BLaER1 (cell line): ENCODE measurements at regions not wholly inside any gene's neighbourhood (a gene's known extent, or its start where the extent isn't known, plus 50 kb on each side); places are given as distances from the start of the nearest gene placed in this dataset.

Experiments used
- H3K27ac ChIP-seq: shearing (Covaris generic); formaldehyde crosslinking; 2 replicates; pipeline ENCODE4 v1.8.1; 2022
- H3K27me3 ChIP-seq: shearing (Covaris generic); formaldehyde crosslinking; 2 replicates; pipeline ENCODE4 v1.8.1; 2022
- H3K36me3 ChIP-seq: shearing (Covaris generic); formaldehyde crosslinking; 2 replicates; pipeline ENCODE4 v1.8.1; 2022
- H3K4me1 ChIP-seq: shearing (Covaris generic); formaldehyde crosslinking; 2 replicates; pipeline ENCODE4 v1.8.1; 2022
- H3K4me2 ChIP-seq: shearing (Covaris generic); formaldehyde crosslinking; 2 replicates; pipeline ENCODE4 v1.8.1; 2022
- H3K4me3 ChIP-seq: shearing (Covaris generic); formaldehyde crosslinking; 2 replicates; pipeline ENCODE4 v1.8.1; 2022
- H3K9ac ChIP-seq: shearing (Covaris generic); formaldehyde crosslinking; 2 replicates; pipeline ENCODE4 v1.8.1; 2022
- H3K9me3 ChIP-seq: shearing (Covaris generic); formaldehyde crosslinking; 2 replicates; pipeline ENCODE4 v1.8.1; 2022
- H4K20me1 ChIP-seq: shearing (Covaris generic); formaldehyde crosslinking; 2 replicates; pipeline ENCODE4 v1.8.1; 2022
- Cebpa-rat ChIP-seq: shearing (Covaris generic); IDR thresholded peaks from 2 replicates; pipeline ENCODE4 v1.8.1; 2022

DNA sequence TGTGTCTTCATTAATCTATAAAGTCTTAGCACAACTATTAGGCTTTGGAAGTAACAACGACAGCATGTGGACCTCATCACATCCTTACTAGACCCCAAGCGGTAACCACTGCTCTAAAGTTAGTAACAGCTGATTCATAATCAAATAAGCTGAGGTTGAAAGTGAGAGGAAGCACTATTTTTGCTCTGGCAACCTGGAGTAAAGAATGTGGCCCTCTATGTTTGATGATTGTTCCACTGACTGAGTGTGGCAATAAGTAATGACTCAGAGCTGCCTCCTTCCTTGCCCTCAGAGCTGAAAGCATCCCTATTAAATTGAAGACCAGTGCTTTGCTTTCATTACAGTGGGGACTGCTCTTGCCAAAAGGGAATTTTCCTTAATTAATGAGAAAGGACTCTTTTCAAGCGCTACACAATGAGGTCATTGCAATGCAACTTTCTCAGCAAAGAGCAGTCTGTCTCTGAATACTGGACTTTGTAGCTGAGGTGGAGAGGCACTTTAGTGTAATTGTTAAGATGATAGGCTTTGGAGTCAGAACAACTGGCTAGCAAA lies 906.1 kb upstream of the RAG2 start:
- Histone ChIP-seq H3K9ac (no peak overlapping the region), H3K4me3 (no peak overlapping the region), H3K36me3 (no peaks in the 10 kb centered on the region), H4K20me1 (no peaks in the 10 kb centered on the region), H3K4me1 (peaks cover 11% of the 10 kb centered on the region), H3K9me3 (no peaks in the 10 kb centered on the region), H3K4me2 (peak overlapping the region; percentile 8; the same call in 1 of the 2 replicates), H3K27me3 (no peaks in the 10 kb centered on the region), H3K27ac (no peak overlapping the region)
- no peak for TF ChIP-seq Cebpa-rat

DNA sequence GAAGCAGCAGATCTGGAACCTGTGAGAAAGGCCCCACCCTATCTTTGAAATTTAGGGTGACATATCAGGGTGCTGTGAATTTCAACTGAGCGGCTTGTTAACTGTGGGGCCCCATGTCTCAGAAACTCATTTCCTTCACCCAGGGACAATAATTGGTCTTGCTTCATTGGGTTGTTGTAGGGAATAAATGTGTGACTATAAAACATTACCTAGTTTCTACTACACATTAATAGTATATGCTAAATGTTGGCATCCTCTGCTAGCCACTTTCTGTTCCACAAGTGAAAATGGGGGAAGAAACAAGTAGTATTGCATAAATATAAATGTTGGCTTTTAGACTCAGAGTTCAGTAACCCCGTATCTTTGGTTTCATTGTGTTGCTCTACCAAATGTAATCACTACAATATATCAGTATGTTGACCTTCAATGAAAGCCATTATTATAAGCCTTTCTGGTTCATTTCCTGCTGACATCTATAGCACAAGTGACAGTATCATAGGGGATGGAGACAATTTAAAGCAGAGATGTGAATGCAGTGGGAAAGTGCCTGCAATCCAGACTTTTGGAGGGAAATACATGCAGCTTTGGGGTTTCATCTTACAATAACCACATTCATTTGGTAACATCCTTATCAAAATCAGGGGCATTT lies 905.5 kb upstream of the RAG2 start:
- Histone ChIP-seq H3K27me3 (no peaks in the 10 kb centered on the region), H3K4me1 (peaks cover 11% of the 10 kb centered on the region), H3K9me3 (no peaks in the 10 kb centered on the region), H3K36me3 (no peaks in the 10 kb centered on the region), H3K9ac (no peak overlapping the region), H3K4me3 (no peak overlapping the region), H3K27ac (no peak overlapping the region), H3K4me2 (peak overlapping the region; percentile 8; the same call in 1 of the 2 replicates), H4K20me1 (no peaks in the 10 kb centered on the region)
- no peak for TF ChIP-seq Cebpa-rat

- Histone ChIP-seq H3K27me3 (no peaks in the 10 kb centered on the region), H3K4me1 (peaks cover 11% of the 10 kb centered on the region), H3K27ac (no peak overlapping the region), H3K9me3 (no peaks in the 10 kb centered on the region), H3K9ac (no peak overlapping the region), H3K4me3 (no peak overlapping the region), H3K4me2 (no peak overlapping the region), H4K20me1 (no peaks in the 10 kb centered on the region), H3K36me3 (no peaks in the 10 kb centered on the region)
- TF ChIP-seq Cebpa-rat = no peak
Observed at GRCh38 chr11:37502202-37502601, 904.2 kb upstream of the RAG2 start.

GRCh38 chr11:37500425-37500824 lies 902.4 kb upstream of the RAG2 start:
- no peak overlapping the region for H3K4me2 ChIP-seq

GRCh38 chr11:37497326-37497725 lies 899.3 kb upstream of the RAG2 start:
- H3K4me1 ChIP-seq = no peaks in the 10 kb centered on the region
- no peak overlapping the region for H3K4me2 ChIP-seq
- H3K27me3 ChIP-seq = no peaks in the 10 kb centered on the region
- no peak overlapping the region for H3K4me3 ChIP-seq
- TF ChIP-seq Cebpa-rat = no peak
- H3K9me3 ChIP-seq = no peaks in the 10 kb centered on the region
- H3K27ac ChIP-seq = no peak overlapping the region
- H4K20me1 ChIP-seq = no peaks in the 10 kb centered on the region
- no peaks in the 10 kb centered on the region for H3K36me3 ChIP-seq
- H3K9ac ChIP-seq = no peak overlapping the region

More at GRCh38 chr11:37500425-37500824, 902.4 kb upstream of the RAG2 start:
- Histone ChIP-seq H3K4me3 (no peak overlapping the region), H3K27ac (no peak overlapping the region), H3K36me3 (no peaks in the 10 kb centered on the region), H3K9ac (no peak overlapping the region), H4K20me1 (no peaks in the 10 kb centered on the region), H3K9me3 (no peaks in the 10 kb centered on the region), H3K4me1 (peaks cover 11% of the 10 kb centered on the region), H3K27me3 (no peaks in the 10 kb centered on the region)
- no peak for TF ChIP-seq Cebpa-rat

DNA sequence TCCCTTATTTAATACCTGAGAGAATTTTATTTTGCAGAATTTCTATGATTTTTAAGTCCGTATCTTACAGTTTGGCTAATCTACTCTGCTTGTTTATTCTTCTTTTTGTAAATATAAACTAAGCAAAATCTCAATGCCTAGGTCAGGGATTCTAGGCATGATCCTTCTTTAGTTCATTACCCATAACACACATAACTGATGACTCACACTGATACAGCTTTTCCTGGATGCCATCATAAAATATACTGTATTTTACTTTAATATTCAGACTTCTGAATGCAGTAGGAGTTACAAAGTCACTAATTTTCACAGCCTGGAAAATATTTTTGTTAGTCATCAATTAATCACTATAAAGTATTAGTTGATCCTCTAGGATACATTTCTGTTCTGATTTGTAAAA lies 898.2 kb upstream of the RAG2 start:
- Histone ChIP-seq H3K9ac (no peak overlapping the region), H3K4me2 (no peak overlapping the region), H4K20me1 (no peaks in the 10 kb centered on the region), H3K4me1 (no peaks in the 10 kb centered on the region), H3K36me3 (no peaks in the 10 kb centered on the region), H3K4me3 (no peak overlapping the region), H3K27me3 (no peaks in the 10 kb centered on the region), H3K27ac (no peak overlapping the region), H3K9me3 (no peaks in the 10 kb centered on the region)
- TF ChIP-seq Cebpa-rat = no peak

GRCh38 chr11:37484298-37484697 lies 886.3 kb upstream of the RAG2 start:
- no peak for TF ChIP-seq Cebpa-rat
- Histone ChIP-seq H3K4me2 (no peak overlapping the region), H3K27ac (no peak overlapping the region), H3K9me3 (no peaks in the 10 kb centered on the region), H3K9ac (no peak overlapping the region), H4K20me1 (no peaks in the 10 kb centered on the region), H3K4me1 (no peaks in the 10 kb centered on the region), H3K36me3 (no peaks in the 10 kb centered on the region), H3K4me3 (no peak overlapping the region), H3K27me3 (no peaks in the 10 kb centered on the region)

DNA sequence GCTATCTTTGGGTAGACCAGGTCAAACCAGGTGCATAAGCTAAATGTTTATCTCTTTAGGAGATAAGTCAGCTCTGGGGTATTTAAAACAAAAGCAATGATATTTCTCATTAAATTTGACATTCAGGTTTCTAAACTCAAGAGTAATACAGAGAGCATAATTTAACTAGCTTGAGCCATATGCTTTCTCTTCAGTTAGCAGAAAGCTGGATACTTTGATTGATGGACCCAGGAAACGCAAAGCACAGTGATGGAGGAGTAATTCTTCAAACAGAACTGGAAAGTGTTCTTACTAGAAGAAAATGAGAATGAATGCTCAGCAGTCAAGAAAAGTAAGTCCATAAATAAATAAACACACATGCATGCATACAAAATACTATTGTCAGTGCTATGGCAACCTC lies 885.7 kb upstream of the RAG2 start:
- Histone ChIP-seq H3K4me3 (no peak overlapping the region), H3K27me3 (no peaks in the 10 kb centered on the region), H4K20me1 (no peaks in the 10 kb centered on the region), H3K9me3 (no peaks in the 10 kb centered on the region), H3K27ac (no peak overlapping the region), H3K36me3 (no peaks in the 10 kb centered on the region), H3K4me1 (no peaks in the 10 kb centered on the region), H3K9ac (no peak overlapping the region), H3K4me2 (no peak overlapping the region)
- no peak for TF ChIP-seq Cebpa-rat

- Histone ChIP-seq H3K27me3 (no peaks in the 10 kb centered on the region), H4K20me1 (no peaks in the 10 kb centered on the region), H3K9ac (no peak overlapping the region), H3K9me3 (no peaks in the 10 kb centered on the region), H3K4me1 (no peaks in the 10 kb centered on the region), H3K4me2 (no peak overlapping the region), H3K27ac (no peak overlapping the region), H3K36me3 (no peaks in the 10 kb centered on the region), H3K4me3 (no peak overlapping the region)
- no peak; the same call in 1 of the 2 replicates for TF ChIP-seq Cebpa-rat
Observed at GRCh38 chr11:37474889-37475288, 876.9 kb upstream of the RAG2 start.

DNA sequence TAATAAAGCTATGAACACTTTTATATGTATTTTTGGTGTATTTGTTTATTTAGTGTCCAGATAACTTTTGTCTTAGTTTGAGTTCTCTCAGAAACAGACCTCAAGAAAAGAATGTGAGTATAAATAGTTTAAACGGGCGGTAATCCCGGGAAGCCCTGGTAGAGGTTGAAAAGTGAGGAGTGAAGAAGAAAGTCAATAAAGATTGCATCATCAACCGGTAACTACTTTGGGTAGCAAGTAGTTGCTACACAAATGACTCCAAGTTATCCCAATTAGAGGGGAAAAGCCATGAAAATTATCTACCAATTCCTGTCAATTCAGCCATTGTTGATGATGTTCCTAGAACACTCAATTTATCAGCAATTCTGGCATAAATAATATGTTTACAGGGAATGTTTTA lies 870.3 kb upstream of the RAG2 start:
- H3K9me3 ChIP-seq = no peaks in the 10 kb centered on the region
- no peaks in the 10 kb centered on the region for H3K4me1 ChIP-seq
- H3K27me3 ChIP-seq = no peaks in the 10 kb centered on the region
- no peak overlapping the region for H3K4me3 ChIP-seq
- no peaks in the 10 kb centered on the region for H3K36me3 ChIP-seq
- H3K4me2 ChIP-seq = no peak overlapping the region
- H4K20me1 ChIP-seq = no peaks in the 10 kb centered on the region
- no peak overlapping the region for H3K27ac ChIP-seq
- no peak overlapping the region for H3K9ac ChIP-seq
- TF ChIP-seq Cebpa-rat = no peak
